ENCODE measurements at regions not wholly inside any gene's neighbourhood (a gene's known extent, or its start where the extent isn't known, plus 50 kb on each side); places are given as distances from the start of the nearest gene placed in this dataset.
"Not testable (repeated sequence)": the region's sequence is repeated elsewhere in the genome, so short reads cannot be mapped to it uniquely, and the experiment has no call there.

- no peak for DNase-seq (ENCODE audit: low read depth, low spot score)
- H3K27me3 ChIP-seq (ENCODE audit: insufficient read depth, low read length): peaks cover 15% of the 10 kb centered on the region
- RAD21 ChIA-PET (ENCODE audit: low non-redundant PET in 1 of 2, low total read pairs in 2 of 2, uncharacterized antibody in 2 of 2, unreplicated experiment in 2 of 2): no interaction called here
- ATAC-seq: no peak
- no peaks in the 10 kb centered on the region for H3K36me3 ChIP-seq (ENCODE audit: control insufficient read depth in 1 of 2, insufficient read depth in 2 of 2, low read length in 2 of 2)
- POLR2A ChIA-PET: no interaction called here
- no peak overlapping the region for H3K27ac ChIP-seq (ENCODE audit: low read depth, low read length)
- no peak overlapping the region for H2AFZ ChIP-seq (ENCODE audit: low read depth, low read length, poor library complexity, severe bottlenecking)
- TF ChIP-seq ATF3 (IDR thresholded peaks at IDR 0.05): no peak
- TF ChIP-seq RAD21 (IDR thresholded peaks at IDR 0.05; ENCODE audit: low read depth): no peak
- no peak overlapping the region for H3K4me2 ChIP-seq (ENCODE audit: low read length)
- intact Hi-C loops (cut with micrococcal nuclease): no loop called here
- H3K4me1 ChIP-seq (ENCODE audit: control insufficient read depth in 1 of 2, insufficient read depth in 2 of 2, low read length in 2 of 2): no peaks in the 10 kb centered on the region
- CTCF ChIA-PET: no interaction called here
- H3K9me2 ChIP-seq (ENCODE audit: insufficient read depth): no peaks in the 10 kb centered on the region; the same call in 1 of the 2 replicates
- no peak overlapping the region for H3K9ac ChIP-seq (ENCODE audit: low read length)
- H3K9me3 ChIP-seq (ENCODE audit: control insufficient read depth in 1 of 2, insufficient read depth in 1 of 2, low read depth in 1 of 2, low read length in 2 of 2): no peaks in the 10 kb centered on the region
- no peaks in the 10 kb centered on the region for H3K79me2 ChIP-seq (ENCODE audit: insufficient read depth, low read length)
- no peaks in the 10 kb centered on the region for H4K20me1 ChIP-seq (ENCODE audit: insufficient read depth)
- no peak overlapping the region for H3K4me3 ChIP-seq (replicated peaks in 1 of 2; ENCODE audit: low read depth in 1 of 2, low read length in 2 of 2)
- no TSS peak for BruUV-seq (replicated peaks)
Observed at GRCh38 chr18:1784113-1784512, 787.2 kb downstream of the METTL4 start.

DNA sequence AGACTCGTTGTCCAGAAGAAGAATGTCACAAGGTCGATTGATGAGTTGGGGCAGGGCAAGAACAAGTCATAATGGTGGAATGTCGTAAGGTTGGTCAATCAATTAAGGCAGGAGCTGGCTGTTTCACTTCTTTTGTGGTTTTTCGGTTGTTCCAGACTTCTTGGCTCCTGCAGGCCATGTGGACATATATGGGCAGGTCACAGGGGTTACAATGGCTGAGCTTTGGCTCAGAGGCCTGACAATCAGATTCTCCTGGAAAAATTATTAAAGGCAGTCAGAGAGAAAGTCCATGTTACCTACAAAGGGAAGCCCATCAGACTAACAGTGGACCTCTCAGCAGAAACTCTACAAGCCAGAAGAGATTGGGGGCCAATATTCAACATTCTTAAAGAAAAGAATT lies 785.3 kb downstream of the METTL4 start:
- H3K9ac ChIP-seq (ENCODE audit: low read length); POLR2A ChIA-PET; H3K9me3 ChIP-seq (ENCODE audit: control insufficient read depth in 1 of 2, insufficient read depth in 1 of 2, low read depth in 1 of 2, low read length in 2 of 2); H4K20me1 ChIP-seq (ENCODE audit: insufficient read depth); H3K4me3 ChIP-seq (replicated peaks in 1 of 2; ENCODE audit: low read depth in 1 of 2, low read length in 2 of 2); ATAC-seq; H3K9me2 ChIP-seq (ENCODE audit: insufficient read depth); H3K4me2 ChIP-seq (ENCODE audit: low read length); H3K36me3 ChIP-seq (ENCODE audit: control insufficient read depth in 1 of 2, insufficient read depth in 2 of 2, low read length in 2 of 2); H3K79me2 ChIP-seq (ENCODE audit: insufficient read depth, low read length); H3K4me1 ChIP-seq (ENCODE audit: control insufficient read depth in 1 of 2, insufficient read depth in 2 of 2, low read length in 2 of 2); DNase-seq (ENCODE audit: low read depth, low spot score); CTCF ChIA-PET; H3K27me3 ChIP-seq (ENCODE audit: insufficient read depth, low read length); intact Hi-C loops (cut with micrococcal nuclease); RAD21 ChIA-PET (ENCODE audit: low non-redundant PET in 1 of 2, low total read pairs in 2 of 2, uncharacterized antibody in 2 of 2, unreplicated experiment in 2 of 2); BruUV-seq (replicated peaks); H3K27ac ChIP-seq (ENCODE audit: low read depth, low read length); H2AFZ ChIP-seq (ENCODE audit: low read depth, low read length, poor library complexity, severe bottlenecking): not testable (repeated sequence)

DNA sequence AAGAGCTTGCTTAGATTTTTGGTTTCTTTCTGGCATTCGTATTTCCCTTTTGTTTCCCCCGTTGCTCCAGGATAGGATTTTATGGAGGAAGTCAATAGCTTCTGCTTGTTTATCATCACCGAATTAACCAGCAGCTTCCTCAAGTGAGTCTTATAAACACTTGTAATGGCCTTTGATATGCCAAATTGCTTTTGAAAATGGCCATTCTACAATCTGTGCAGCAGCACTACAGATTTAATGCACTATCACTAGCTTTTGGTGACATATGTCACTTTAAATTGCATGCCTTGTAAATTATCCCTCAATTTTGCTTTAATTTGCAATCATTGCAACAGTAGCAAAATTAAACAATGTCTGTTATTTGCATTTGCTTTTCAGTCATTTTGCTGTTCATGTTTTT lies 774.7 kb downstream of the METTL4 start:
- Histone ChIP-seq H2AFZ (ENCODE audit: low read depth, low read length, poor library complexity, severe bottlenecking) (no peak overlapping the region), H3K4me1 (ENCODE audit: control insufficient read depth in 1 of 2, insufficient read depth in 2 of 2, low read length in 2 of 2) (no peaks in the 10 kb centered on the region), H4K20me1 (ENCODE audit: insufficient read depth) (no peaks in the 10 kb centered on the region; the same call in 1 of the 2 replicates), H3K27ac (ENCODE audit: low read depth, low read length) (no peak overlapping the region), H3K9me2 (ENCODE audit: insufficient read depth) (no peaks in the 10 kb centered on the region), H3K9me3 (ENCODE audit: control insufficient read depth in 1 of 2, insufficient read depth in 1 of 2, low read depth in 1 of 2, low read length in 2 of 2) (no peaks in the 10 kb centered on the region), H3K4me3 (replicated peaks in 1 of 2; ENCODE audit: low read depth in 1 of 2, low read length in 2 of 2) (no peak overlapping the region), H3K36me3 (ENCODE audit: control insufficient read depth in 1 of 2, insufficient read depth in 2 of 2, low read length in 2 of 2) (no peaks in the 10 kb centered on the region), H3K9ac (ENCODE audit: low read length) (no peak overlapping the region), H3K27me3 (ENCODE audit: insufficient read depth, low read length) (no peaks in the 10 kb centered on the region), H3K4me2 (ENCODE audit: low read length) (no peak overlapping the region), H3K79me2 (ENCODE audit: insufficient read depth, low read length) (no peaks in the 10 kb centered on the region)
- no peak for DNase-seq (ENCODE audit: low read depth, low spot score)
- intact Hi-C loops (cut with micrococcal nuclease): no loop called here
- ChIA-PET CTCF (no interaction called here), RAD21 (ENCODE audit: low non-redundant PET in 1 of 2, low total read pairs in 2 of 2, uncharacterized antibody in 2 of 2, unreplicated experiment in 2 of 2) (no interaction called here), POLR2A (no interaction called here)
- no peak for ATAC-seq
- no TSS peak for BruUV-seq (replicated peaks)
- TF ChIP-seq RAD21 (IDR thresholded peaks at IDR 0.05; ENCODE audit: low read depth): no peak
- TF ChIP-seq, protein P1, sequence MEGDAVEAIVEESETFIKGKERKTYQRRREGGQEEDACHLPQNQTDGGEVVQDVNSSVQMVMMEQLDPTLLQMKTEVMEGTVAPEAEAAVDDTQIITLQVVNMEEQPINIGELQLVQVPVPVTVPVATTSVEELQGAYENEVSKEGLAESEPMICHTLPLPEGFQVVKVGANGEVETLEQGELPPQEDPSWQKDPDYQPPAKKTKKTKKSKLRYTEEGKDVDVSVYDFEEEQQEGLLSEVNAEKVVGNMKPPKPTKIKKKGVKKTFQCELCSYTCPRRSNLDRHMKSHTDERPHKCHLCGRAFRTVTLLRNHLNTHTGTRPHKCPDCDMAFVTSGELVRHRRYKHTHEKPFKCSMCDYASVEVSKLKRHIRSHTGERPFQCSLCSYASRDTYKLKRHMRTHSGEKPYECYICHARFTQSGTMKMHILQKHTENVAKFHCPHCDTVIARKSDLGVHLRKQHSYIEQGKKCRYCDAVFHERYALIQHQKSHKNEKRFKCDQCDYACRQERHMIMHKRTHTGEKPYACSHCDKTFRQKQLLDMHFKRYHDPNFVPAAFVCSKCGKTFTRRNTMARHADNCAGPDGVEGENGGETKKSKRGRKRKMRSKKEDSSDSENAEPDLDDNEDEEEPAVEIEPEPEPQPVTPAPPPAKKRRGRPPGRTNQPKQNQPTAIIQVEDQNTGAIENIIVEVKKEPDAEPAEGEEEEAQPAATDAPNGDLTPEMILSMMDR (IDR thresholded peaks at IDR 0.05 in 2 of 3, conservative IDR thresholded peaks at IDR 0.05 in 1 of 3; ENCODE audit: borderline replicate concordance in 1 of 3, insufficient read depth in 1 of 3, low read depth in 2 of 3, low read length in 2 of 3): no peak
- TF ChIP-seq ZNF274 (IDR thresholded peaks at IDR 0.05; ENCODE audit: low read depth, low read length): no peak
- no peak for TF ChIP-seq REST (IDR thresholded peaks at IDR 0.05; ENCODE audit: low read depth)
- no peak for TF ChIP-seq ATF3 (IDR thresholded peaks at IDR 0.05)
- TF ChIP-seq TCF7L2 (IDR thresholded peaks at IDR 0.05; ENCODE audit: borderline replicate concordance, extremely low read depth, insufficient read depth, insufficient read length): no peak
